Hematopoietic multipotent progenitor cell treated with erythropoietin and hydrocortisone succinate and interleukin-3 and kit ligand, for 6 days (in vitro differentiated cells): ENCODE measurements at regions not wholly inside any gene's neighbourhood (a gene's known extent, or its start where the extent isn't known, plus 50 kb on each side); places are given as distances from the start of the nearest gene placed in this dataset.
"Not testable (repeated sequence)": the region's sequence is repeated elsewhere in the genome, so short reads cannot be mapped to it uniquely, and the experiment has no call there.

Experiments used
- DNase-seq: peaks from one replicate; pipeline ENCODE4 v3.0.0-alpha.2; 2015

DNA sequence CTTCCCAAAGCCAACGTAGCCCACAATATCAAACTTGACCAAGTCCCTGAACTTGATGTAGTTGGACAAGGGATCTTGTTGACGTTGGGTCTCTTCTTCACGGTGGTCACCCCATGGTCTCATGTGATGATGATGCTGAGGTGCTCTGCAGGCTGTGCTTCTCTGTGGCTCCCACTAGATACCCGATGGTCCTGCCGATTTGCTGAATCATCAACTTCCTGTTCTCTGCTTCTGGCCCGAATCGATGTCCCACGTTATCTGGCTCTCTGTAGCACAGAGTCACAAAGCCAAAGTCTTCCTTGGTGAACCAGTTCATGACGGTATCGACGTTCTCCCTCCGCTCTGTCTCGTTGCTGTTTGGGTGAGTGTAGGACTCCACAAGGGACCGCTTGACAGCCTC lies 201.0 kb downstream of the ADRA2C start:
- DNase-seq: not testable (repeated sequence)

- DNase-seq: not testable (repeated sequence)
These were observed 206.4 kb downstream of the ADRA2C start for GRCh38 chr4:3972626-3973025.

DNA sequence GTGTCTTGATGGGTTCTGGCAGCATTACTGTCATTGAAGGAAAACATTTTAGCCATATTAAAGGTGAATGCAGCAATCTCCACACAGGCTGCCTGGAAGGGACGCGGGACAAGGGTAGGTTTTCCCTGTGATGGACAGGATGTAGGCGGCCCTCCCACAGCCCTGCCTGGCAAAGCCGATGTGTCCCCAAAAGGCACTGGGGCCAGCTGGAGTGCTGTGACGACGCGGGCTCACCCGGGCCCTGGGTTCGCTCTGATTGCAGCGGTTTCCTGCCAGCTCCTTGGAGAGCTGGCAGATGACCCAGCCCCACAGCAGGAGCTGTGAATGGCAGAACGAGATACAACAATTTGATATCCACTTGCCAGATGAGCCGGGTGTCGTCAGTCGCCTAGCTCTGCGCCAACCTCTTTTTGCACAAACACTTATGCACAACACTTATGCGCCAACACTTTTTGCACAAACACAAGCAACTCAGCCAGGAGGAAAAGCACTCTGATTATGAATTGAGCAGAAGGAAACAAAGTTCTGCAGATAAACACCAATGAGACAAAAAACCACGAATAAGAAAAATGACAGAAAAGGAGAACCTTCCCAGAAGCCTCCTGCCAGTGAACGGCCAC lies 207.5 kb downstream of the ADRA2C start:
- DNase-seq: not testable (repeated sequence)

GRCh38 chr4:3983518-3984125 lies 217.4 kb downstream of the ADRA2C start:
- DNase-seq: not testable (repeated sequence)

DNA sequence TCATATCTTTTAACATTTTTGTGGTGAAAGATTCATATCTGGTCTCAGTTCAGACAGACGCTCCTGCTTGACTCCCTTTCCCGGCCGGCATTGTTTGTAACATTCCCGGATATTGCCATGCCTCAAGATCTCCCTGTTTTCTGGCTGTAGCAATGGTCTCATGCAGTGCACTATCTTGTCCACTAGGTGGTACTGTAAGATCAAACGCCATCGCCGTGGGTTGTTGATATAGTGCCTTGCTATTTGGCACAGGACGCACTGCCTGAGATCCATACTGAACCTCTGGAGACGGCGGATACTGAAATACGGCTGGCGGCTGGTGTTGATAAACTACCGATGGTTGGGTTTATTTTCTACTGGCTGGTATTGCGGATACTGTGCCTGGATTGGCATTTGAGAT lies 218.6 kb downstream of the ADRA2C start:
- DNase-seq: not testable (repeated sequence)

GRCh38 chr4:3986412-3986811 lies 220.2 kb downstream of the ADRA2C start:
- DNase-seq: not testable (repeated sequence)

- DNase-seq: not testable (repeated sequence)
These were observed 229.3 kb downstream of the OTOP1 start for GRCh38 chr4:3997386-3997785.

DNA sequence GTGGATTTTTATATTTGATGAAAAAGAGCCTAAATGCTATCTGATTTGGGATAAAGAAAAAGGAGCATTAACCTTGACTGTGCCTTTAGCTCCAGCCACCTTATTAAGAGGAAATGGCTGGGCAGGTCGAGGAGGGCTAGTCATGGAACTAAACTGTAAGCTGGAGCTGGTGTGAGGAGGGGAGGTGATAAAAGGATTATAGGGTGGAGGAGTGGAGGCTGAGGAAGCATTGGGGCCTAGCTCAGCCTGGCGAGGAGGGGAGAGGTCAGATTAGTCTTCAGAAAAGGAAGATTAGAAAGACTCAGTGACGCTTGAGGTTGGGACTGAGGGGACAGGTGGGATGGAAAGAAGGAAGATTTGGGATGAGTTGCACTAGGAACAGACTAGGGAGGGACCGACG lies 222.7 kb downstream of the OTOP1 start:
- DNase-seq: not testable (repeated sequence)

DNA sequence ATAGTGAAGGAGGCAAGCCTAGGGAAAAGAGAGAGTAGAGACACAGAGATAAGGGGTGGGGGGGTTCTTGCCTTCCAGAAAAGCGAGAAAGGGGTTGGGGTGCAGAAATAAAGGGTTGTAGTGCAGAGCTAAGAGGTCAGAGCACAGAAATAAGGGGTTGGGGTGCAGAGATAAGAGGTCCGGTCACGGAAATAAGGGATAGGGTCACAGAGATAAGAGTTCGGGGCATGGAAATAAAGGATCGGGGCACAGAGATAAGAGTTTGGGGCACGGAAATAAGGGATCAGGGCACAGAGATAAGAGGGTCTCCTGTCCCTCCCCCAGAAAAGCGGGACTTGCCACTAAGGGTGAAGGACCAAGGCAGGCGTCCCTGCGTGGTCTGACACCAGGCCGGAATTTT lies 222.0 kb downstream of the OTOP1 start:
- DNase-seq: not testable (repeated sequence)

DNA sequence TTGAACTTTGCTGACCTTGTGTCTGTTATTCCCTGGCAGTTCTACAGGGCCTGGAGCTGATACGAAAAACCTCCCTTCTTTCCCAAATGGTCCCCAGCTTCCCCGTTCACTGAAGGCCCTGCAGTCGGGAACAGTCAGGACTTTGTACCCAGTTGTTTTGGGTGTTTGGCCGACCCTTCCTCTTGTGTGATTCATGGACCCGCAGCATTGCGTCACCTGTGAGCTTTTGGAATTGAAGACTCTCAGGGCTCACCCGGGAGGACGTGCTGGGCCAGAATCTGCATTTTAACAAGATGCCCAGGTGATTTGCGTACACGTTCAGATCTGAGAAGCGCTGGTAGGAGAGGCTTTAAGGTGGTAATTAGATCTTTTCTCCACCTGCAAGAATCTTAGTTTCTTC lies 220.4 kb downstream of the OTOP1 start:
- not testable (repeated sequence) for DNase-seq

- not testable (repeated sequence) for DNase-seq
These were observed 207.7 kb downstream of the OTOP1 start for GRCh38 chr4:4019071-4019470.

- not testable (repeated sequence) for DNase-seq
These were observed 205.6 kb downstream of the OTOP1 start for GRCh38 chr4:4021161-4021560.

DNA sequence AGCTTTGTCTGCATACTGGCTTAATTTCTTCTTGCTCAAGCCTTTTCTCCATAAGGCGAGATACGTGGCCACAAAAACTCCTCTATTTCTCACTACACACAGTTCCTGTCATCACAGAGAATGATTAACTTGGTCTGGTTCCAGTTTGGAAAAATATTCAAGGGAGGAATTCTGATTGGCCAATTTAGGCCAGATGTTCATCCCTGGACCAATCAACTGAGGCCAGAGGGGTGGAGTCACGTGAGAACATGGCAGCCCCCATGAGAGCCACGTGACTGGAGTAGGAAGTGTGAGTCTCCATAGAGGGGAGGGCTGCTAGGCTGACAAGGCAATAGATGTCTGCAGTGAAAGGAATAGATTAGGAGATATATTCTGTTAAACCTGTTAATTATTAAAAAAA lies 200.0 kb downstream of the OTOP1 start:
- peak; percentile 9 for DNase-seq

DNA sequence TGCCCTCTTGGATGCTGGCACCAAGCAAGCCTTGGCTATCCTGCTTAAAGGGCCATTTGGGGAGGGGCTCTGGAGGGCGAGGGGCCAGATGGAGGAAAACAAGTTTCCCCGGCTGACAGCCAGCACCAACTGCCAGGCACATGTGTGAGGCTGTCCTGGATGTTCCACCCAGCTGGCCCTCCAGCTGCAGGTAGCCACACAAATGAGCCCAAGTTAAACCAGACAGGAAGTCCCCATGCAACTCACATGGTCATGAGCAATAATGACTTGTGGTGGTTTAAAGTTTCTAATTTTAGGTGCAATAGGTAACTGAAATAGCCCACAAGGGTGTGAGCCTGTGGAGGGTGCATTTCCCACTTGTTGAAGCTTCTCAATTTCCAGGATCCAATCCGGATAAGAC lies 198.0 kb downstream of the OTOP1 start:
- not testable (repeated sequence) for DNase-seq

DNA sequence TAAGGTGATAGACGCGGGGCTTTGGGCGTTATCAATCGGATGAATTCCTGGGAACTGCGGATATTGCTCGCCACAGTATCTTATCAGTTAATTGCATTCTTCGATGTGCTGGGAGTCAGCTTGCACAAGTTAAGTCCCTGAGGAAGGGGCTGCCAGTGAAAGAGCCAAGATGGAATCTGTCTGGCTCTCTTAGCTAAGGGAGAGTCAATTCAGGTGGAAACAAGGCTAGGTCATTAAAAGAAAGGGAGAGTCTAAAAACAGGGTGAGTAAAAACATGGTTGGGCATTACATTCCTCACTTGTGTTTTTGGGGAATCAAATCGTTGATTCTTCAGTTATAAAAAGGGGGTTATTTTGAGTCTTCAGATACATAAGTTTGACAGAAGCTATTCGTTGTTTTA lies 196.2 kb downstream of the OTOP1 start:
- not testable (repeated sequence) for DNase-seq

GRCh38 chr4:4031446-4032135 lies 195.1 kb downstream of the OTOP1 start:
- DNase-seq: not testable (repeated sequence)

DNA sequence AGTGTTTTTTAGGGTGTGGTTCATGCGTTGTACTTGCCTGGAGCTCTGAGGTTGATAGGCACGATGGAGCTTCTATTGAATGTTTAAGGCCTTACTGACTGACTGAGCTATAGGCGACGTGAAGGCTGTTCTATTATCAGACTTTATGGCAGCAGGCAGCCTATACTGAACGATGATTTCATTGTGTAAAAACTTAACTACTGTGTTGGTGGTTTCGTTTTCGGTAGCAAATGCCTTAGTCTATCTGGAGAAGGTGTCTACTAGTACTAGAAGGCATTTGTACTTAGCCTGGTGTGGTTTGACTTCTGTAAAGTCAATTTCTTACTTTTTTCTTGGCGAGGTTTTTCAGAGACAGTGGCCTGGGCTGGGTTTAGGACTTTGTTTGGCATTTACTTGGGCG lies 194.4 kb downstream of the OTOP1 start:
- not testable (repeated sequence) for DNase-seq

DNA sequence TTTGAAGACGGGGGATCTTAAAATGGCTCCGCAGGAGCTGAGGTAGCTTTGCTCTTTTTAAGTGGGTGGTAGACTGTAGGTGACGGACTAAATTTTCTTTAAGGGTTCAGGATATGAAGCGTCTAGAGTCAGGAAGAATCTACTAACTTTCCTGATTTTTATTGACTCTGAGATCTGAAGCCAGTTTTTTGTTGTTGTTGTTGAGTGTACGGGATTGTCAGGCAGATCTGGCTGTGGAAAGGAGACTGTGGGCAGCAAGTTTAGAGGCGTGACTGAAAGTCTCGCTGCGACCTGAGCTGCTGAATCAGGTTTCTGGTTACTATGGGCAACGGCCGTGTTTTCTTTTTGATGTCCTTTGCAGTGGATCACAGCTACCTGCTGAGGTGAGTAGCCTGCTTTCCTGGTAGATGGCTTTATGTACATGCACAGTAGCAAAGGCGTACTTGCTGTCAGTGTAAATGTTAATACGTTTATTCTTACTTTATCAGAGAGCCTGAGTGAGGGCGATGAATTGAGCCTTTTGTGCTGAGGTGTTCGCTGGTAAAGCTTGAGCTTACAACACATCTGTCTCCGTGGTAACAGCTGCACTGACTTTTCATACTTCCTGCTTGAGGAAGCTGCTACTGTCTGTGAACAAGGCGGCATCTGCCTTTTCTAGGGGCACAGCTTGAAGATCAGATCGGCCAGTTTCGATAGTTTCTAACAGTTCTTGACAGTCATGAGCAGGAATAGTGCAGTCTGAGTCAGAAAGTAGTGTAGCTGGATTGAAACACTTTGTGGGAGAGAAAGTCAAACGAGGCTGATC lies 193.7 kb downstream of the OTOP1 start:
- not testable (repeated sequence) for DNase-seq

- DNase-seq: not testable (repeated sequence)
These were observed 189.2 kb downstream of the OTOP1 start for GRCh38 chr4:4037399-4038138.

GRCh38 chr4:4045823-4046222 lies 180.9 kb downstream of the OTOP1 start:
- not testable (repeated sequence) for DNase-seq

- DNase-seq: not testable (repeated sequence)
These were observed 180.0 kb downstream of the OTOP1 start for GRCh38 chr4:4046686-4047085.

- not testable (repeated sequence) for DNase-seq
These were observed 179.5 kb downstream of the OTOP1 start for GRCh38 chr4:4047202-4047601.
